ENCODE measurements at regions not wholly inside any gene's neighbourhood (a gene's known extent, or its start where the extent isn't known, plus 50 kb on each side); places are given as distances from the start of the nearest gene placed in this dataset.

- DNase-seq (ENCODE audit: low read depth) = no peak
- no peak overlapping the region for H3K4me3 ChIP-seq (ENCODE audit: low read depth, low read length)
These were observed 164.3 kb upstream of the MLN start for GRCh38 chr6:33967966-33968724.

GRCh38 chr6:33967265-33967767 is 163.5 kb upstream of the MLN start:
- DNase-seq (ENCODE audit: low read depth) = no peak
- H3K4me3 ChIP-seq (ENCODE audit: low read depth, low read length) = no peak overlapping the region

GRCh38 chr6:33966536-33966935 is 162.7 kb upstream of the MLN start:
- no peak for DNase-seq (ENCODE audit: low read depth)

GRCh38 chr6:33965766-33966165 is 162.0 kb upstream of the MLN start:
- H3K4me3 ChIP-seq (ENCODE audit: low read depth, low read length) = no peak overlapping the region
- DNase-seq (ENCODE audit: low read depth) = no peak

More at GRCh38 chr6:33966536-33966935, 162.7 kb upstream of the MLN start:
- no peak overlapping the region for H3K4me3 ChIP-seq (ENCODE audit: low read depth, low read length)

GRCh38 chr6:33964387-33964786 is 160.6 kb upstream of the MLN start:
- DNase-seq (ENCODE audit: low read depth) = no peak
- no peak overlapping the region for H3K4me3 ChIP-seq (ENCODE audit: low read depth, low read length)

GRCh38 chr6:33963136-33963750 is 159.4 kb upstream of the MLN start:
- H3K4me3 ChIP-seq (ENCODE audit: low read depth, low read length) = no peak overlapping the region
- DNase-seq (ENCODE audit: low read depth) = no peak

- no peak overlapping the region for H3K4me3 ChIP-seq (ENCODE audit: low read depth, low read length)
These were observed 158.6 kb upstream of the MLN start for GRCh38 chr6:33962246-33963027.

GRCh38 chr6:33961691-33962090 is 157.9 kb upstream of the MLN start:
- H3K4me3 ChIP-seq (ENCODE audit: low read depth, low read length) = no peak overlapping the region
- DNase-seq (ENCODE audit: low read depth) = no peak

More at GRCh38 chr6:33962246-33963027, 158.6 kb upstream of the MLN start:
- no peak for DNase-seq (ENCODE audit: low read depth)

- DNase-seq (ENCODE audit: low read depth) = no peak
- no peak overlapping the region for H3K4me3 ChIP-seq (ENCODE audit: low read depth, low read length)
These were observed 156.8 kb upstream of the MLN start for GRCh38 chr6:33960345-33961313.

- no peak overlapping the region for H3K4me3 ChIP-seq (ENCODE audit: low read depth, low read length)
- DNase-seq (ENCODE audit: low read depth) = no peak
These were observed 156.0 kb upstream of the MLN start for GRCh38 chr6:33959661-33960344.

- no peak for DNase-seq (ENCODE audit: low read depth)
- no peak overlapping the region for H3K4me3 ChIP-seq (ENCODE audit: low read depth, low read length)
These were observed 155.5 kb upstream of the MLN start for GRCh38 chr6:33959329-33959651.

GRCh38 chr6:33958526-33959328 is 154.9 kb upstream of the MLN start:
- no peak for DNase-seq (ENCODE audit: low read depth)
- no peak overlapping the region for H3K4me3 ChIP-seq (ENCODE audit: low read depth, low read length)

GRCh38 chr6:33957892-33958525 is 154.2 kb upstream of the MLN start:
- no peak for DNase-seq (ENCODE audit: low read depth)
- H3K4me3 ChIP-seq (ENCODE audit: low read depth, low read length) = no peak overlapping the region

GRCh38 chr6:33957131-33957891 is 153.5 kb upstream of the MLN start:
- no peak for DNase-seq (ENCODE audit: low read depth)
- H3K4me3 ChIP-seq (ENCODE audit: low read depth, low read length) = no peak overlapping the region

GRCh38 chr6:33956206-33956605 is 152.4 kb upstream of the MLN start:
- H3K4me3 ChIP-seq (ENCODE audit: low read depth, low read length) = no peak overlapping the region
- no peak for DNase-seq (ENCODE audit: low read depth)

- no peak overlapping the region for H3K4me3 ChIP-seq (ENCODE audit: low read depth, low read length)
These were observed 151.8 kb upstream of the MLN start for GRCh38 chr6:33955566-33955965.

GRCh38 chr6:33954453-33954852 is 150.7 kb upstream of the MLN start:
- no peak for DNase-seq (ENCODE audit: low read depth)
- no peak overlapping the region for H3K4me3 ChIP-seq (ENCODE audit: low read depth, low read length)

More at GRCh38 chr6:33955566-33955965, 151.8 kb upstream of the MLN start:
- no peak for DNase-seq (ENCODE audit: low read depth)
